ENCODE measurements at regions not wholly inside any gene's neighbourhood (a gene's known extent, or its start where the extent isn't known, plus 50 kb on each side); places are given as distances from the start of the nearest gene placed in this dataset.
"Not testable (repeated sequence)": the region's sequence is repeated elsewhere in the genome, so short reads cannot be mapped to it uniquely, and the experiment has no call there.

DNA sequence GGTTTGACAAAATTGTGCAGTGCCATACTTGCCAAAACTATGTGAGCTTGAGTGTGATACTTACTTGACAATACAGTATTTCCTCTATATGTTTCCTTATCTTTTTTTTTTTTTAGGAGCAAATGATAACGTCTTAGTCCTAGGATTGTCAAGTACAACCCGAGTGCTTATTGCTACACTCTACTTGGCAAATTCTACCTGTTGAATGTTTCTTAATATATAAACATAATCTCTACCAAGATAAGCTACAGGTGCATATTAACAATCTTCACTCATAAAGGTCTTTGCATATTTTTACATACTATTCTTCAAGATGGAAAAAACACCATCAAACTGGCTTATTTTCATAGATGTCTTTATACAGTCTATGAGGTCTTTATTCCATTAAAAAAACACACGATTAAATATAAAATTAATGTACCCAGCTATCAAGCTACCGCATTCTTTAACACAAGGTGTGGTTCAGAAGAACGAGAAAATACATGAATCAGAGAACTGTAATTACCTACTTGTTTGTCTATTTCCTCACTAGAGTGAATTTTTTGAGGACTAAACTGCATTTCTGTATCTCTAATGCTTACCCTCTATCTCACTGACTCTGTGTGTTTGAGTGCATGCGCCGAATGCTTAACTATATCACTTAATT lies 76.1 kb upstream of the PDSS1 start:
- DNase-seq (ENCODE audit: low spot score): no peak

DNA sequence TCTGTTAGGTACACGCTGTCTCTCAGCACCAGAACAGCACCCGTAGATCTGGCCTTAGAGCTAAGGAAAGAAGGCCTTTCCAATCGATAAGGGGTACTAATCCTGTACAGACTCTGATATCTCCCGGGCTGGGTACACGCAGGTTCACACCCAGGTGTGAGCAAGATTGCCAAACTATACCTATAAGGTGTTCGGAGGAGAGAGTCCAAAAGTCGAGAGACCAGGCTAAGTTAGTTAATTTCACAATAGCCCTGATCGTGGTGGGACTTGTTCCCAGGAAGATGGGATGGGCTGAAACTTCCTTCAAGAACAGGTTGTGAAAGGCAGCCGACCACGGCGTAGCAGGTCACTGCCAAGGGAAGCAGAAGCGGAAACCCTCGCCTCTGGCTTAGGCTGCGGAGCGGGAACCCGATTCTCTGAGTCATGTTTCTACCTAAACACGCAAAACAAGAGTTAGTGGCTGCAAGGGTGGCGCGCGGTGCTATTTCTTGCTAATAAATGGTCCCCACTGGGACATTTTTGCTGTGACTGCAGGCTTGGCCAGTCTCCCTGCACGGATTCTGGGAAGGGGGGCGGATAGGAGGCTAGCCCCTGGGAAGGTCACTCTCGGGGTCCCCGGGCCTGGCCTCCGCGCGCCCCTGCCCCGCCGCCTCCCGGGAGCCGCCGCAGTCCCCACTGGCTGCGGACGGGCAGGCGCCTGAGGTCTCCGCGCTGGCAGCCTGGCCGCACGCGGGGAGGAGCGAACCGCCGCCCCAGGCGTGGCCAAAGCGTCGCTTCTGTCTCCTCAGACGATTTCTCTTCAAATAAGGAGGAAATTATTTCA lies 75.4 kb upstream of the PDSS1 start:
- no peak for DNase-seq (ENCODE audit: low spot score)

DNA sequence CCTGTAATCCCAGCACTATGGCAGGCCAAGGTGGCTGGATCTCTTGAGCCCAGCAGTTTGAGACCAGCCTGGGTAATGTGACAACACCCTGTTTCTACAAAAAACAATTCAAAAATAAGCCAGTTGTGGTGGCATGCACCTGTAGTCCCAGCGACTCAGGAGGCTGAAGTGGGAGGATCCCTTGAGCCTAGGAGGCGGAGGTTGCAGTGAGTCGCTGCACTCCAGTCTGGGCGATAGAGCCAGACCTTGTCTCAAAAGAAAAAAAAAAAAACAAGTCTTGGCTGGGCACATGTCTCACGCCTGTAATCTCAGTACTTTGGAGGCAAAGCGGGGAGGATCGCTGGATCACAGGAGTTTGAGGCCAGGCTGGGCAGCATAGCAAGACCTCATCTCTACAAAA lies 74.6 kb upstream of the PDSS1 start:
- no peak for DNase-seq (ENCODE audit: low spot score)

DNA sequence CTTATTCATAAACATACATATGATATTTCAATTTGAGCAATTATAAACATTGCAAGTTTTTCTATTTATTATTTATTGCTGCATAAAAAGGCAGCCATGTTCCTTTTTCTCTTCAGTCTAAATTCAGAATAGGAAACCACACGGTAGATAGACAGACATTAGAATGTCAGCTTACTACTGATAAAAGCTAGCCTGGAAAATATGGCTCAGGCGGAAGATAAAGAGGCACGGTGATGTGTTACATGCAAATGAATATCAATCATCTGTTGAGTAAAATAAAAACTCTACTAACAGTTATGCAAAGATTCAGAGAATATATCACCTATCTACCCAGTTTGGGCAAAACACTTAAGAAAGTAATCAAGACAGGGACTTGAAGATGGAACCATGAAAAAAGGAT lies 73.5 kb upstream of the PDSS1 start:
- DNase-seq (ENCODE audit: low spot score): no peak

DNA sequence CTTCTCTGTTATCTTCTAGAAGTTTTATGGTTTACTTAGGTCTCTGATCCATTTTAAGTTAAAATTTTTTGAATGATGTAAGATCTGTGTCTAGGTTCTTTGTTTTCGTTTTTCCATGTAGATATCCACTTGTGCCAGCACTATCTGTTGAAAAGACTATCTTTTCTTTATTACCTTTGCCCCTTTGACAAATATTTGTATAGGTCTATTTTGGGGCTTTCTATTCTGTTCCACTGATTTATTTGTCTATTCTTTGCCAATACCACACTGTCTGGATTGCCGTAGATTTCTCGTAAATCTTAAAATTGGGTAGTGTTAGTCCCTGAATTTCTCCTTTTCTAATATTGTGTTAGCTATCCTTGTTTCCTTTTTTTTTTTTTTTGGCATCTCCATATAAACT lies 71.4 kb upstream of the PDSS1 start:
- no peak for DNase-seq (ENCODE audit: low spot score)

DNA sequence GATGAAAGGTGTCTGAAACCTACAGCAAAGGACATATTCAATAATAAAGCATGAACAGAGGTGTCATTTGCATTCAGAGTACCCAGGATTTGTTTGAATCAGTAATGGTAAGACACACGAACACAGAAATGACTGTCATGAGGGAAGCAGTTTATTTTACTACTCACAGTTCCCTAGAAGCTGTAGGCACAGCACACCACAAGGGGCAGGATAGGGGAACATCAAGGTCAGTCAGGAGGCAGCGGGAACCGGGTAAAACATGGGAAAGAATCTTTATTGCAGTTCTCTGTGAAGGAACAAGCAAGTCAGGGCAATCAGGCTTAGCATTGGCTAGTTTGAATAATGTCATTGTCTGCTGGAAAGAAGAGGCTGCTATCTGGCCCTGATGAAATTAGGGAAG lies 70.2 kb upstream of the PDSS1 start:
- DNase-seq (ENCODE audit: low spot score): peak; percentile 71

DNA sequence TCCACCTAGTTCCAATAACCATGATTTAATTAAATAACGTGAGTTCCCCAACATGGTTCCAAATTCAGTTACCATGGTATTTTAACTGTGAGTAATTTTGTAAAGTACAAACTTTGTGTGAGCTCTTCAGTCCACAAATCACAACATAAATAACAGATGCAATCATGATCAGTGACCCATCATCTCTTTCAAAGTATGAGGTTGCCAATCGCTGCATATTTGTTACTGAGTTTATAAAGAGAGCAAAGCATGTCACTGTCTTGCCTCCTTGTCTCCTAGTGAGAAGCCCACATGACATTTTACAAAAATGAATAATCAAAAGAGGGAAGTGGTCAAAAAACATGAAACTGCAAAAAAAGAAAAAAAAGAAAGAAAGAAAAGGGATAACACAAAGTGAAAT lies 69.1 kb upstream of the PDSS1 start:
- no peak for DNase-seq (ENCODE audit: low spot score)

DNA sequence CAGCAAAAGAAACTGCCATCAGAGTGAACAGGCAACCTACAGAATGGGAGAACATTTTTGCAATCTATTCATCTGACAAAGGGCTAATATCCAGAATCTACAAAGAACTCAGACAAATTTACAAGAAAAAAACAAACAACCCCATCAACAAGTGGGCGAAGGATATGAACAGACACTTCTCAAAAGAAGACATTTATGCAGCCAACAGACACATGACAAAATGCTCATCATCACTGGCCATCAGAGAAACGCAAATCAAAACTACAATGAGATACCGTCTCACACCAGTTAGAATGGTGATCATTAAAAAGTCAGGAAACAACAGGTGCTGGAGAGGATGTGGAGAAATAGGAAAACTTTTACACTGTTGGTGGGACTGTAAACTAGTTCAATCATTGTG lies 65.3 kb upstream of the PDSS1 start:
- DNase-seq (ENCODE audit: low spot score): not testable (repeated sequence)

DNA sequence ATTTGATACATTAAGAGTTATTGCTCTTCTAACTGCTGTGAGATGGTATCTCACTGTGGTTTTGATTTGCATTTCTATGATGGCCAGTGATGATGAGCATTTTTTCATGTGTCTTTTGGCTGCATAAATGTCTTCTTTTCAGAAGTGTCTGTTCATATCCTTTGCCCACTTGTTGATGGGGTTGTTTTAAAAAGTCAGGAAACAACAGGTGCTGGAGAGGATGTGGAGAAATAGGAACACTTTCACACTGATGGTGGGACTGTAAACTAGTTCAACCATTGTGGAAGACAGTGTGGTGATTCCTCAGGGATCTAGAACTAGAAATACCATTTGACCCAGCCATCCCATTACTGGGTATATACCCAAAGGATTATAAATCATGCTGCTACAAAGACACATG lies 63.4 kb upstream of the PDSS1 start:
- DNase-seq (ENCODE audit: low spot score): not testable (repeated sequence)

DNA sequence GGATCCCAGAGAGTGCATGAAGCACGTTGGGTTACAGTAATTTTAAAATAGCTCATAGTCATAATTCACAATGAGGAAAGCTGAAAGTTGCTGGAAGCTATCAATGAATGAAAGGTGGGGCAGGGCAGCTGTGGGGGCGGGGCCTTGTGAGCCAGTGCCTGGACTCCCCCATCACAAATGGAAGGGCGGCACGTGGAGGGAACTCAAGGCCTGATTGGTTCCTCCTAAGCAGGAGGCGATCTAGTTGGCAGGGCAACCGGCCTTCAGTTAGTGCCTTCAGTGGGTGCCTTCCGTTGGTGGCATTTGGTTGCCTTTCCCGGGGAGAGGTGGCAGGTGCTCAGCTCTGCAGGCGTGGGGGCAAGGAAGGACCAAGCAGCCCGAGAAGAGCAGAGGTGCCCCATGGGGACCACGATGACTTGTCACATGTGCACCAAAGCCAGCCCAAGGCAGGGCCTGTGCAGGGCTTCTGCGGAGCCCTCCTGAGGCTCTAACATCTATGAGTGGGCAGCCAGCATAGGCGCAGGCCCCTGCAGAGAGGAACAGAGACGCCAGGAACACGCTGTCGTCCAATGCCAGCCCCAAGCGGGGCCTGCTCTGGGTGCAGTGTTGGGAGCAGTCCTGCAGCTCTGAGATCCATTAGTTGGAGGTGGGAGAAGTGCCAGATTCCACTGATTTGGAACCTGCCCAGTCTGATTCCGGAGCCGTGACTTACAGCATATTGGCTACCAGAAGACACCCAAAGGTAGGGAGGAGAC lies 59.8 kb upstream of the PDSS1 start:
- DNase-seq (ENCODE audit: low spot score): no peak

DNA sequence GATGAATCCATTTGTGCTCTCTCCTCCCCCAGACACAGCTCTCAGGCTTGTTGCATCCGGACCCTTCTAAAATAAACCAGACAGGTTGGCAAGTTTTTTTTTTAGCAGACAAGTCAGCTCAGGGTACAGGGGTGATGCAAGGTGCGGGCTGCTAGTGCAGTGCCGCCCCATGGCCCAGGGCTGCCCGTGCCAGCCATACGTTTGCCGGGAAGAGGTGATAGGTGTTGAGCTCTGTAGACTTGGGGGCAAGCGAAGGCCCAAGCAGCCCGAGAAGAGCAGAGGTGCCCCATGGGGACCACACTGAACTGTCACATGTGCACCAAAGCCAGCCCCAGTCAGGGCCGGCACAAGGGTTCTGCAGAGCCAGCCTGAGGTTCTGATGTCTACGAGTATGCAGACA lies 57.1 kb upstream of the PDSS1 start:
- no peak for DNase-seq (ENCODE audit: low spot score)

DNA sequence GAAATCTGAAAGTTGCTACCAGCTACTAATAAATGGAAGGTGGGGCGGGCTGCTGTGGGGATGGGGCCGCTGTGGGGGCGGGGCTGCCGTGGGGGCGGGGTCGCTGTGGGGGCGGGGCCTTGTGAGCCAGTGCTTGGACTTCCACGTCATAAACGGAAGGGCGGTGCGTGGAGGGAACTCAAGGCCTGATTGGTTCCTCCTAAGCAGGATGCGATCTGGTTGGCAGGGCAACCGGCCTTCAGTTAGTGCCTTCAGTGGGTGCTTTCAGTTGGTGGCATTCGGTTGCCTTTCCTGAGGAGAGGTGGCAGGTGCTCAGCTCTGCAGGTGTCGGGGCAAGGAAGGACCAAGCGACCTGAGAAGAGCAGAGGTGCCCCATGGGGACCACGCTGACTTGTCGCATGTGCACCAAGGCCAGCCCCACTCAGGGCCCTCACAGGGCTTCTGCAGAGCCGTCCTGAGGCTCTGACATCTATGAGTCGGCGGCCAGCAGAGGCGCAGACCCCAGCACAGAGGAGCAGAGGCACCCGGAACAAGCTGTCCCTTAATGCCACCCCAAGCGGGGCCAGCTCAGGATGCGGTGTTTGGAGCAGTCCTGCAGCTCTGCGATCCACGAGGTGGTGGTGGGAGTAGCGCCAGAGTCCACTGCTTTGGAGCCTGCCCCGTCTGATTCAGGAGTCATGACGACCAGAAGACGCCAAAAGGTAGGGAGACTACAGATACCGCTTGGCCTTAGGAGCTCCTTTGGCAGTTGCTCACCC lies 54.4 kb upstream of the PDSS1 start:
- no peak for DNase-seq (ENCODE audit: low spot score)

DNA sequence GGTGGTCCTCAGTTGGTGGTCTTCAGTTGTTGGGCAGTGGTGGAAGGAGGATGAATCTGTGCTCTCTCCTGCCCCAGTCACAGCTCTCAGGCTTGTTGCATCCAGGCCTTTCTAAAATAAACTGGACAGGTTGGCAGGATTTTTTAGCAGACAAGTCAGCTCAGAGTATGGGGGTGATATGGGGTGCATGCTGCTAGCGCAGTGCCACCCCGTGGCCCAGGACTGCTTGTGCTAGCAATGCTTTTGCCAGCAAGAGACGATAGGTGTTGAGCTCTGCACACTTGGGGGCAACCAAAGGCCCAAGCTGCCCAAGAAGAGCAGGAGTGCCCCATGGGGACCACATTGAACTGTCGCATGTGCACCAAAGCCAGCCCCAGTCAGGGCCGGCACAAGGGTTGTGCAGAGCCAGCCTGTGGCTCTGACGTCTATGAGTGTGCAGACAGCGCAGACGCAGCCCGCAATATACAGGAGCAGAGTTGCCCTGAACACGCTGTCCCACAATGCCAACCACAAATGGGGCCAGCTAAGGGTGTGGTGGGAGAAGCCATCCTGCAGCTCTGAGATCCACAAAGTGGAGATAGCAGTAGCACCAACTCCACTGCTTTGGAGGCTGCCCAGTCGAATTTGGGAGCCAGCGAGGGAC lies 49.8 kb upstream of the PDSS1 start:
- DNase-seq (ENCODE audit: low spot score): peak; percentile 21
